HepG2 (cell line): ENCODE measurements at regions not wholly inside any gene's neighbourhood (a gene's known extent, or its start where the extent isn't known, plus 50 kb on each side); places are given as distances from the start of the nearest gene placed in this dataset.
A peak's percentile ranks its signal among the peaks of the same experiment; 100 is the strongest.

ENCODE experiments used
- AGO2 ChIP-seq: fragments of 200-400 bp; formaldehyde crosslinking; optimal IDR thresholded peaks from 2 replicates; pipeline ENCODE3; 2017; ENCODE audit warnings: mild to moderate bottlenecking, low read depth, low read length, moderate library complexity
- EED ChIP-seq: sonication (generic); formaldehyde crosslinking; IDR thresholded peaks from 2 replicates; pipeline ENCODE4 v1.5.0; 2020; ENCODE audit warnings: mild to moderate bottlenecking, missing genetic modification reagents
- ETV6 ChIP-seq: sonication (generic); formaldehyde crosslinking; conservative IDR thresholded peaks from 2 replicates; pipeline ENCODE4 v1.4.0; 2020; ENCODE audit warnings: missing genetic modification reagents
- HMG20A ChIP-seq: IDR thresholded peaks from 2 replicates; pipeline ENCODE4 v1.6.1; 2016; ENCODE audit warnings: borderline replicate concordance
- HNRNPUL1 ChIP-seq: fragments of 200-400 bp; formaldehyde crosslinking; IDR thresholded peaks from 2 replicates; pipeline ENCODE4 v1.6.1; 2017; ENCODE audit warnings: low read depth, mild to moderate bottlenecking, low read length, moderate library complexity
- IRF2 ChIP-seq: IDR thresholded peaks from 2 replicates; pipeline ENCODE4 v1.6.1; 2018; ENCODE audit warnings: missing genetic modification reagents, missing compliant biosample characterization
- KDM5A ChIP-seq: fragments of 200-600 bp; sonication (generic); IDR thresholded peaks from 2 replicates; pipeline ENCODE4 v1.7.0; 2018; ENCODE audit warnings: antibody characterized with exemption, mild to moderate bottlenecking, low read length, borderline replicate concordance
- KLF12 ChIP-seq: sonication (generic); formaldehyde crosslinking; IDR thresholded peaks from 2 replicates; pipeline ENCODE4 v1.4.0; 2020; ENCODE audit warnings: missing genetic modification reagents, borderline replicate concordance
- MED13 ChIP-seq: sonication (generic); formaldehyde crosslinking; IDR thresholded peaks from 2 replicates; pipeline ENCODE4 v1.5.0; 2020; ENCODE audit warnings: missing genetic modification reagents
- PCBP2 ChIP-seq: fragments of 200-400 bp; formaldehyde crosslinking; optimal IDR thresholded peaks from 2 replicates; pipeline ENCODE3; 2018; ENCODE audit warnings: low read length, low read depth; ENCODE audit not compliant: poor library complexity, severe bottlenecking
- ZNF30 ChIP-seq: sonication (generic); formaldehyde crosslinking; IDR thresholded peaks from 2 replicates; pipeline ENCODE4 v1.5.0; 2020; ENCODE audit warnings: mild to moderate bottlenecking, missing genetic modification reagents
- ZNF550 ChIP-seq: sonication (generic); formaldehyde crosslinking; IDR thresholded peaks from 2 replicates; pipeline ENCODE4 v1.4.0; 2020; ENCODE audit warnings: mild to moderate bottlenecking, missing genetic modification reagents, borderline replicate concordance
- ZNF660 ChIP-seq: sonication (generic); formaldehyde crosslinking; IDR thresholded peaks from 2 replicates; pipeline ENCODE4 v1.5.1; 2020; ENCODE audit warnings: mild to moderate bottlenecking, low read depth, missing genetic modification reagents, borderline replicate concordance
- TF ChIP-seq, protein P1 (sequence below): sonication (generic); formaldehyde crosslinking; IDR thresholded peaks from 2 replicates; pipeline ENCODE4 v1.4.0; 2020; ENCODE audit warnings: missing genetic modification reagents
- TF ChIP-seq, protein P2 (sequence below): sonication (generic); formaldehyde crosslinking; IDR thresholded peaks from 2 replicates; pipeline ENCODE4 v1.5.0; 2020; ENCODE audit warnings: mild to moderate bottlenecking, missing genetic modification reagents, borderline replicate concordance
- TF ChIP-seq, protein P3 (sequence below): sonication (generic); formaldehyde crosslinking; IDR thresholded peaks from 2 replicates; pipeline ENCODE4 v1.4.0; 2020; ENCODE audit warnings: missing genetic modification reagents
- TF ChIP-seq, protein P4 (sequence below): sonication (generic); formaldehyde crosslinking; IDR thresholded peaks from 2 replicates; pipeline ENCODE4 v1.9.0; 2021; ENCODE audit warnings: missing genetic modification reagents, borderline replicate concordance

DNA sequence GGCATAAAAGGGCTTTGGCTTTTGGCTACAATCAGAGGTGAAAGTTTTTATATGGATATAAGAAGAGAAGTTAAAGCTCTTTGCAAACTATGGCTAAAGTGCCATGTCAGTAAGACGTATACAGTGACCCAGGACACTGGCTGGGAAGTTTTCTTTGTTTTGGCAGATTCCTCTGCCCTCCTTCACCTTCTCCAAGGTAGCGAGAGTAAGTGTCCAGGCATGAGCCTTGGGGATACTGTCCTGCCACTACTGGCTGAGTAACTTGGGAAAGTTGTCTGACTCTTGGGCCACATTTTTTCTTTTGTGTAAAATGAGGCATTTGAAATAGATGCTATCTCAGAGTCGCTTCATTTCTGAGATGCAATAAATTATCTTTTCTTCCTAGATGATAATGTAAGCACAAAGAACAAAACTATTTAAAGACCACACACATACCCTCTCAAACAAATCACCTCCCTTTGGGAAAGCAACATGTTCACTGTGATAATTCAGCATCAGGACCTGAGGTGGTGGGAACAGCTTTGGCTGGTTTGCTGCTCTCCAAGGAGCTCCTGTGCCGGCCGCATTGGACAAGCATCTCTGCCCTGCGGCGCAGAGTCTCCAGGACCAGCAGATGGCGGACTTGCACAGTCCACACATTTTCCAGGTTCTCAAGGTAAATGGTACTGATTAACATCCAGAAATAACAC lies 106.3 kb downstream of the PTCSC3 start (continued):
- TF ChIP-seq HNRNPUL1 (no peak), MED13 (no peak), AGO2 (no peak), ZNF550 (no peak), ZNF660 (CRISPR knock-in tag) (no peak), ETV6 (0 out of 2 replicates have a peak, but pooled peaks have one; percentile 31), HMG20A (no peak), KLF12 (CRISPR knock-in tag) (no peak), PCBP2 (no peak), EED (CRISPR knock-in tag) (no peak), KDM5A (no peak), IRF2 (CRISPR knock-in tag) (peak; percentile 56; the same call in 1 of the 2 replicates), ZNF30 (CRISPR knock-in tag) (no peak)
- TF ChIP-seq, protein P1, sequence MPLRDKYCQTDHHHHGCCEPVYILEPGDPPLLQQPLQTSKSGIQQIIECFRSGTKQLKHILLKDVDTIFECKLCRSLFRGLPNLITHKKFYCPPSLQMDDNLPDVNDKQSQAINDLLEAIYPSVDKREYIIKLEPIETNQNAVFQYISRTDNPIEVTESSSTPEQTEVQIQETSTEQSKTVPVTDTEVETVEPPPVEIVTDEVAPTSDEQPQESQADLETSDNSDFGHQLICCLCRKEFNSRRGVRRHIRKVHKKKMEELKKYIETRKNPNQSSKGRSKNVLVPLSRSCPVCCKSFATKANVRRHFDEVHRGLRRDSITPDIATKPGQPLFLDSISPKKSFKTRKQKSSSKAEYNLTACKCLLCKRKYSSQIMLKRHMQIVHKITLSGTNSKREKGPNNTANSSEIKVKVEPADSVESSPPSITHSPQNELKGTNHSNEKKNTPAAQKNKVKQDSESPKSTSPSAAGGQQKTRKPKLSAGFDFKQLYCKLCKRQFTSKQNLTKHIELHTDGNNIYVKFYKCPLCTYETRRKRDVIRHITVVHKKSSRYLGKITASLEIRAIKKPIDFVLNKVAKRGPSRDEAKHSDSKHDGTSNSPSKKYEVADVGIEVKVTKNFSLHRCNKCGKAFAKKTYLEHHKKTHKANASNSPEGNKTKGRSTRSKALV (CRISPR knock-in tag) = no peak
- TF ChIP-seq, protein P2, sequence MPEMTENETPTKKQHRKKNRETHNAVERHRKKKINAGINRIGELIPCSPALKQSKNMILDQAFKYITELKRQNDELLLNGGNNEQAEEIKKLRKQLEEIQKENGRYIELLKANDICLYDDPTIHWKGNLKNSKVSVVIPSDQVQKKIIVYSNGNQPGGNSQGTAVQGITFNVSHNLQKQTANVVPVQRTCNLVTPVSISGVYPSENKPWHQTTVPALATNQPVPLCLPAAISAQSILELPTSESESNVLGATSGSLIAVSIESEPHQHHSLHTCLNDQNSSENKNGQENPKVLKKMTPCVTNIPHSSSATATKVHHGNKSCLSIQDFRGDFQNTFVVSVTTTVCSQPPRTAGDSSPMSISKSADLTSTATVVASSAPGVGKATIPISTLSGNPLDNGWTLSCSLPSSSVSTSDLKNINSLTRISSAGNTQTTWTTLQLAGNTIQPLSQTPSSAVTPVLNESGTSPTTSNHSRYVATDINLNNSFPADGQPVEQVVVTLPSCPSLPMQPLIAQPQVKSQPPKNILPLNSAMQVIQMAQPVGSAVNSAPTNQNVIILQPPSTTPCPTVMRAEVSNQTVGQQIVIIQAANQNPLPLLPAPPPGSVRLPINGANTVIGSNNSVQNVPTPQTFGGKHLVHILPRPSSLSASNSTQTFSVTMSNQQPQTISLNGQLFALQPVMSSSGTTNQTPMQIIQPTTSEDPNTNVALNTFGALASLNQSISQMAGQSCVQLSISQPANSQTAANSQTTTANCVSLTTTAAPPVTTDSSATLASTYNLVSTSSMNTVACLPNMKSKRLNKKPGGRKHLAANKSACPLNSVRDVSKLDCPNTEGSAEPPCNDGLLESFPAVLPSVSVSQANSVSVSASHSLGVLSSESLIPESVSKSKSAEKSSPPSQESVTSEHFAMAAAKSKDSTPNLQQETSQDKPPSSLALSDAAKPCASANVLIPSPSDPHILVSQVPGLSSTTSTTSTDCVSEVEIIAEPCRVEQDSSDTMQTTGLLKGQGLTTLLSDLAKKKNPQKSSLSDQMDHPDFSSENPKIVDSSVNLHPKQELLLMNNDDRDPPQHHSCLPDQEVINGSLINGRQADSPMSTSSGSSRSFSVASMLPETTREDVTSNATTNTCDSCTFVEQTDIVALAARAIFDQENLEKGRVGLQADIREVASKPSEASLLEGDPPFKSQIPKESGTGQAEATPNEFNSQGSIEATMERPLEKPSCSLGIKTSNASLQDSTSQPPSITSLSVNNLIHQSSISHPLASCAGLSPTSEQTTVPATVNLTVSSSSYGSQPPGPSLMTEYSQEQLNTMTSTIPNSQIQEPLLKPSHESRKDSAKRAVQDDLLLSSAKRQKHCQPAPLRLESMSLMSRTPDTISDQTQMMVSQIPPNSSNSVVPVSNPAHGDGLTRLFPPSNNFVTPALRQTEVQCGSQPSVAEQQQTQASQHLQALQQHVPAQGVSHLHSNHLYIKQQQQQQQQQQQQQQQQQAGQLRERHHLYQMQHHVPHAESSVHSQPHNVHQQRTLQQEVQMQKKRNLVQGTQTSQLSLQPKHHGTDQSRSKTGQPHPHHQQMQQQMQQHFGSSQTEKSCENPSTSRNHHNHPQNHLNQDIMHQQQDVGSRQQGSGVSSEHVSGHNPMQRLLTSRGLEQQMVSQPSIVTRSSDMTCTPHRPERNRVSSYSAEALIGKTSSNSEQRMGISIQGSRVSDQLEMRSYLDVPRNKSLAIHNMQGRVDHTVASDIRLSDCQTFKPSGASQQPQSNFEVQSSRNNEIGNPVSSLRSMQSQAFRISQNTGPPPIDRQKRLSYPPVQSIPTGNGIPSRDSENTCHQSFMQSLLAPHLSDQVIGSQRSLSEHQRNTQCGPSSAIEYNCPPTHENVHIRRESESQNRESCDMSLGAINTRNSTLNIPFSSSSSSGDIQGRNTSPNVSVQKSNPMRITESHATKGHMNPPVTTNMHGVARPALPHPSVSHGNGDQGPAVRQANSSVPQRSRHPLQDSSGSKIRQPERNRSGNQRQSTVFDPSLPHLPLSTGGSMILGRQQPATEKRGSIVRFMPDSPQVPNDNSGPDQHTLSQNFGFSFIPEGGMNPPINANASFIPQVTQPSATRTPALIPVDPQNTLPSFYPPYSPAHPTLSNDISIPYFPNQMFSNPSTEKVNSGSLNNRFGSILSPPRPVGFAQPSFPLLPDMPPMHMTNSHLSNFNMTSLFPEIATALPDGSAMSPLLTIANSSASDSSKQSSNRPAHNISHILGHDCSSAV (CRISPR knock-in tag) = no peak
- TF ChIP-seq, protein P3, sequence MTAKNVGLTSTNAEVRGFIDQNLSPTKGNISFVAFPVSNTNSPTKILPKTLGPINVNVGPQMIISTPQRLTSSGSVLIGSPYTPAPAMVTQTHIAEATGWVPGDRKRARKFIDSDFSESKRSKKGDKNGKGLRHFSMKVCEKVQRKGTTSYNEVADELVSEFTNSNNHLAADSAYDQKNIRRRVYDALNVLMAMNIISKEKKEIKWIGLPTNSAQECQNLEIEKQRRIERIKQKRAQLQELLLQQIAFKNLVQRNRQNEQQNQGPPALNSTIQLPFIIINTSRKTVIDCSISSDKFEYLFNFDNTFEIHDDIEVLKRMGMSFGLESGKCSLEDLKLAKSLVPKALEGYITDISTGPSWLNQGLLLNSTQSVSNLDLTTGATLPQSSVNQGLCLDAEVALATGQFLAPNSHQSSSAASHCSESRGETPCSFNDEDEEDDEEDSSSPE = 0 out of 2 replicates have a peak, but pooled peaks have one; percentile 18
- TF ChIP-seq, protein P4, sequence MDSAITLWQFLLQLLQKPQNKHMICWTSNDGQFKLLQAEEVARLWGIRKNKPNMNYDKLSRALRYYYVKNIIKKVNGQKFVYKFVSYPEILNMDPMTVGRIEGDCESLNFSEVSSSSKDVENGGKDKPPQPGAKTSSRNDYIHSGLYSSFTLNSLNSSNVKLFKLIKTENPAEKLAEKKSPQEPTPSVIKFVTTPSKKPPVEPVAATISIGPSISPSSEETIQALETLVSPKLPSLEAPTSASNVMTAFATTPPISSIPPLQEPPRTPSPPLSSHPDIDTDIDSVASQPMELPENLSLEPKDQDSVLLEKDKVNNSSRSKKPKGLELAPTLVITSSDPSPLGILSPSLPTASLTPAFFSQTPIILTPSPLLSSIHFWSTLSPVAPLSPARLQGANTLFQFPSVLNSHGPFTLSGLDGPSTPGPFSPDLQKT (CRISPR knock-in tag) = no peak
